ENCODE measurements at regions not wholly inside any gene's neighbourhood (a gene's known extent, or its start where the extent isn't known, plus 50 kb on each side); places are given as distances from the start of the nearest gene placed in this dataset.

- H3K27ac ChIP-seq (ENCODE audit: low read length), result no peak overlapping the region
- no peaks in the 10 kb centered on the region for H3K36me3 ChIP-seq (ENCODE audit: insufficient read depth, low read length)
Measured at GRCh38 chrX:9188117-9188516, 154.2 kb upstream of the FAM9B start.

DNA sequence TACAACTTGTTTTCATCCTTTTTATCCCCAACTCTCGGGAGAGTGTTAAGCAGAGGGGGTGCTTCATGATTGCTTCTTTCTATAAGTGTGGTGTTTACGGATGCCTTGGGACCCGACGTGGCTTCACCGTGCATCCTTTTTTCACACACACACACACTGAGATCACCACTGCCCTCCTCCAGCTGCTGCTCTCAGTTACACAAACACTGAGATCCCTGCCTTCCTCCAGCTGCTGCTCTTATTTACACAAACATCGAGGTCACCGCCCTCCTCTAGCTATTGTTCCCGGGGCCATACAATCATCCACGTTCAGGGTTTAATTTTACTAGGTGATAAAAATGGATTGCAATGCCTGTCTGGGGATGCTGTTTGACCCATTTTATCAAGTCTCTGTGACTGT is 155.4 kb upstream of the FAM9B start:
- H3K9me2 ChIP-seq (replicated peaks; ENCODE audit: insufficient read depth, low read length), result no peaks in the 10 kb centered on the region
- no peak for DNase-seq

More at GRCh38 chrX:9188117-9188516, 154.2 kb upstream of the FAM9B start:
- Histone ChIP-seq H3K9ac (ENCODE audit: low read length) (no peak overlapping the region), H2AFZ (ENCODE audit: low read length) (no peak overlapping the region), H3K27me3 (ENCODE audit: low read length) (no peaks in the 10 kb centered on the region), H3K4me3 (ENCODE audit: low read length) (no peak overlapping the region), H3K4me2 (ENCODE audit: low read depth, low read length, poor library complexity, severe bottlenecking) (no peak overlapping the region), H3K9me3 (ENCODE audit: low read length) (no peaks in the 10 kb centered on the region), H4K20me1 (ENCODE audit: insufficient read depth, low read depth, low read length) (no peaks in the 10 kb centered on the region), H3K4me1 (ENCODE audit: low read length) (no peaks in the 10 kb centered on the region), H3K9me2 (replicated peaks; ENCODE audit: insufficient read depth, low read length) (no peaks in the 10 kb centered on the region), H3K79me2 (ENCODE audit: low read length) (no peaks in the 10 kb centered on the region)
- DNase-seq, result no peak

GRCh38 chrX:9191392-9191791 is 157.5 kb upstream of the FAM9B start:
- no peaks in the 10 kb centered on the region for H3K79me2 ChIP-seq (ENCODE audit: low read length)
- H3K4me2 ChIP-seq (ENCODE audit: low read depth, low read length, poor library complexity, severe bottlenecking), result no peak overlapping the region
- H3K9me3 ChIP-seq (ENCODE audit: low read length), result no peaks in the 10 kb centered on the region
- no peak overlapping the region for H2AFZ ChIP-seq (ENCODE audit: low read length)
- H3K27ac ChIP-seq (ENCODE audit: low read length), result no peak overlapping the region
- no peaks in the 10 kb centered on the region for H3K4me1 ChIP-seq (ENCODE audit: low read length)
- H3K4me3 ChIP-seq (ENCODE audit: low read length), result no peak overlapping the region
- no peak for DNase-seq
- H3K9me2 ChIP-seq (replicated peaks; ENCODE audit: insufficient read depth, low read length), result no peaks in the 10 kb centered on the region
- H3K36me3 ChIP-seq (ENCODE audit: insufficient read depth, low read length), result no peaks in the 10 kb centered on the region
- H3K27me3 ChIP-seq (ENCODE audit: low read length), result no peaks in the 10 kb centered on the region
- H3K9ac ChIP-seq (ENCODE audit: low read length), result no peak overlapping the region
- H4K20me1 ChIP-seq (ENCODE audit: insufficient read depth, low read depth, low read length), result no peaks in the 10 kb centered on the region

More for the DNA sequence above, 155.4 kb upstream of the FAM9B start:
- no peaks in the 10 kb centered on the region for H3K4me1 ChIP-seq (ENCODE audit: low read length)
- no peak overlapping the region for H2AFZ ChIP-seq (ENCODE audit: low read length)
- no peaks in the 10 kb centered on the region for H3K9me3 ChIP-seq (ENCODE audit: low read length)
- H3K9ac ChIP-seq (ENCODE audit: low read length), result no peak overlapping the region
- H3K27ac ChIP-seq (ENCODE audit: low read length), result no peak overlapping the region
- no peak overlapping the region for H3K4me2 ChIP-seq (ENCODE audit: low read depth, low read length, poor library complexity, severe bottlenecking)
- H3K79me2 ChIP-seq (ENCODE audit: low read length), result no peaks in the 10 kb centered on the region
- no peaks in the 10 kb centered on the region for H3K36me3 ChIP-seq (ENCODE audit: insufficient read depth, low read length)
- no peak overlapping the region for H3K4me3 ChIP-seq (ENCODE audit: low read length)
- no peaks in the 10 kb centered on the region for H4K20me1 ChIP-seq (ENCODE audit: insufficient read depth, low read depth, low read length)
- no peaks in the 10 kb centered on the region for H3K27me3 ChIP-seq (ENCODE audit: low read length)

DNA sequence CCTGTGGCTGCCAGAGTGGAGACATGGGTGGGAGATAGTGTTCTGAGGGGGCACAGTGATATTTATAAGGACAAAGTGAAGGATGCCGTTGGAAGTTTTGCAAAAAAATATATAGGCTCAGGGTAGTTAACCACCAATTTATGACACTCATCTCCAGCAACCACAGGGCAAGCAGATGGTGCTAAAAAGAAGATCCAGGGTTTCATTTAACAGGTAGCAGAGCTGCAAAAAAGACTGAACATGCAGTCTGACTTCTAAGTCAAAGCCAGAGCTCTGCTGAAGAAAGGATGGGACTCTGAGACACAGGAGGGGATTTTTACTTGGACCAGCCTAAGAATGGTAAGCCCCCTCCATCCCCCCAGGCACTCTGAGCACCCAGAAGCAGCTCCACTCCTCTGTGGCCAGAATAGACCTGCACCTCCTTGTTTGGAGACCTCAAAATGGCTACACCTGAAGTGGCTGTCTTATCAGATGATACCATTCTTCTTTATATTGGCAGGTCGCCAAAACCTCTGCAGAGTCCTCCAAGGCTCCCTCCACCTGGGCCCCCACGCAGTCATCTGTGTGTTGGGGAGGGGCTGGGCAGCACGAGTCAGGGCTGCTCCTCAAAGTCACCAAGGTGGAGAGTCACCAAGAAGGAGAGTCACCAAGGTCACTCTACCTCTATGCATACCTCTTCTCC is 161.4 kb upstream of the FAM9B start:
- H3K4me3 ChIP-seq (ENCODE audit: low read length), result no peak overlapping the region
- no peaks in the 10 kb centered on the region for H4K20me1 ChIP-seq (ENCODE audit: insufficient read depth, low read depth, low read length)
- no peak overlapping the region for H3K27ac ChIP-seq (ENCODE audit: low read length)
- H3K9ac ChIP-seq (ENCODE audit: low read length), result no peak overlapping the region
- no peaks in the 10 kb centered on the region for H3K27me3 ChIP-seq (ENCODE audit: low read length)
- H3K36me3 ChIP-seq (ENCODE audit: insufficient read depth, low read length), result no peaks in the 10 kb centered on the region
- H3K9me3 ChIP-seq (ENCODE audit: low read length), result no peaks in the 10 kb centered on the region
- H3K9me2 ChIP-seq (replicated peaks; ENCODE audit: insufficient read depth, low read length), result no peaks in the 10 kb centered on the region
- H3K79me2 ChIP-seq (ENCODE audit: low read length), result no peaks in the 10 kb centered on the region
- H3K4me1 ChIP-seq (ENCODE audit: low read length), result peaks cover 8% of the 10 kb centered on the region
- H3K4me2 ChIP-seq (ENCODE audit: low read depth, low read length, poor library complexity, severe bottlenecking), result no peak overlapping the region
- DNase-seq, result no peak
- H2AFZ ChIP-seq (ENCODE audit: low read length), result no peak overlapping the region

- no peaks in the 10 kb centered on the region for H4K20me1 ChIP-seq (ENCODE audit: insufficient read depth, low read depth, low read length)
Measured at GRCh38 chrX:9196961-9197640, 163.2 kb upstream of the FAM9B start.

GRCh38 chrX:9204560-9204959 is 170.6 kb upstream of the FAM9B start:
- Histone ChIP-seq H4K20me1 (ENCODE audit: insufficient read depth, low read depth, low read length) (no peaks in the 10 kb centered on the region), H3K27me3 (ENCODE audit: low read length) (no peaks in the 10 kb centered on the region), H3K9me3 (ENCODE audit: low read length) (no peaks in the 10 kb centered on the region), H3K79me2 (ENCODE audit: low read length) (no peaks in the 10 kb centered on the region), H2AFZ (ENCODE audit: low read length) (no peak overlapping the region), H3K4me3 (ENCODE audit: low read length) (no peak overlapping the region), H3K36me3 (ENCODE audit: insufficient read depth, low read length) (no peaks in the 10 kb centered on the region), H3K27ac (ENCODE audit: low read length) (no peak overlapping the region), H3K9ac (ENCODE audit: low read length) (no peak overlapping the region), H3K9me2 (replicated peaks; ENCODE audit: insufficient read depth, low read length) (no peaks in the 10 kb centered on the region), H3K4me1 (ENCODE audit: low read length) (peaks cover under 1% of the 10 kb centered on the region), H3K4me2 (ENCODE audit: low read depth, low read length, poor library complexity, severe bottlenecking) (no peak overlapping the region)
- no peak for DNase-seq

More at GRCh38 chrX:9196961-9197640, 163.2 kb upstream of the FAM9B start:
- Histone ChIP-seq H3K27ac (ENCODE audit: low read length) (no peak overlapping the region), H3K4me1 (ENCODE audit: low read length) (peaks cover 8% of the 10 kb centered on the region), H3K4me3 (ENCODE audit: low read length) (no peak overlapping the region), H3K4me2 (ENCODE audit: low read depth, low read length, poor library complexity, severe bottlenecking) (no peak overlapping the region), H2AFZ (ENCODE audit: low read length) (no peak overlapping the region), H3K27me3 (ENCODE audit: low read length) (no peaks in the 10 kb centered on the region), H3K9ac (ENCODE audit: low read length) (no peak overlapping the region), H3K36me3 (ENCODE audit: insufficient read depth, low read length) (no peaks in the 10 kb centered on the region), H3K9me2 (replicated peaks; ENCODE audit: insufficient read depth, low read length) (no peaks in the 10 kb centered on the region), H3K79me2 (ENCODE audit: low read length) (no peaks in the 10 kb centered on the region), H3K9me3 (ENCODE audit: low read length) (no peaks in the 10 kb centered on the region)
- DNase-seq, result no peak

- H3K9ac ChIP-seq (ENCODE audit: low read length), result no peak overlapping the region
- no peaks in the 10 kb centered on the region for H3K9me3 ChIP-seq (ENCODE audit: low read length)
- H2AFZ ChIP-seq (ENCODE audit: low read length), result no peak overlapping the region
- no peaks in the 10 kb centered on the region for H3K27me3 ChIP-seq (ENCODE audit: low read length)
- no peaks in the 10 kb centered on the region for H3K9me2 ChIP-seq (replicated peaks; ENCODE audit: insufficient read depth, low read length)
- no peaks in the 10 kb centered on the region for H3K4me1 ChIP-seq (ENCODE audit: low read length)
- H3K79me2 ChIP-seq (ENCODE audit: low read length), result no peaks in the 10 kb centered on the region
- no peak overlapping the region for H3K4me2 ChIP-seq (ENCODE audit: low read depth, low read length, poor library complexity, severe bottlenecking)
- no peak overlapping the region for H3K27ac ChIP-seq (ENCODE audit: low read length)
- DNase-seq, result no peak
- H4K20me1 ChIP-seq (ENCODE audit: insufficient read depth, low read depth, low read length), result no peaks in the 10 kb centered on the region
- no peak overlapping the region for H3K4me3 ChIP-seq (ENCODE audit: low read length)
- H3K36me3 ChIP-seq (ENCODE audit: insufficient read depth, low read length), result no peaks in the 10 kb centered on the region
Measured at GRCh38 chrX:9205599-9206223, 171.8 kb upstream of the FAM9B start.

DNA sequence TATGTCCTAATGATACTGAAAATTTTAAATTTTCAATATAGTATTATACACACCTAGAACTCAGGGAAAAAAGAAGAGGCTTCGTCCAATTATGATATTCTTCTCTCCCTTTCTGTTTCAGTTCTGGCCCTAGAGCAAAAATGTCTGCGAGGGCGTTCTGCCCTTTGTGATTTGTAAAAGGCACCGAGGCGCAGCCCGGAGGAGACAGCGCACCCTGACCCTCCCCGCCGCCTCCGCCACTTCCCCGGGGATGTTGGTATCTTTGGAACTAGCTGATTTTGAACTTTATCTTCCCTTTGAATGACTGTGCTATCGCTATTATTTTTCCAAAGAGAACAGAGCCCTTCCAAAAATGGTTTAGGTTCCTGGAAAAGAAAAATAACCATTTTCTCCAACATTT is 173.2 kb upstream of the FAM9B start:
- Histone ChIP-seq H3K27me3 (ENCODE audit: low read length) (no peaks in the 10 kb centered on the region), H3K27ac (ENCODE audit: low read length) (no peak overlapping the region), H3K9ac (ENCODE audit: low read length) (no peak overlapping the region), H3K9me2 (replicated peaks; ENCODE audit: insufficient read depth, low read length) (no peaks in the 10 kb centered on the region), H4K20me1 (ENCODE audit: insufficient read depth, low read depth, low read length) (no peaks in the 10 kb centered on the region), H3K4me1 (ENCODE audit: low read length) (no peaks in the 10 kb centered on the region), H2AFZ (ENCODE audit: low read length) (no peak overlapping the region), H3K4me2 (ENCODE audit: low read depth, low read length, poor library complexity, severe bottlenecking) (no peak overlapping the region), H3K9me3 (ENCODE audit: low read length) (no peaks in the 10 kb centered on the region), H3K4me3 (ENCODE audit: low read length) (no peak overlapping the region), H3K36me3 (ENCODE audit: insufficient read depth, low read length) (no peaks in the 10 kb centered on the region), H3K79me2 (ENCODE audit: low read length) (no peaks in the 10 kb centered on the region)
- DNase-seq, result no peak
